HEK293 (cell line): ENCODE measurements at regions not wholly inside any gene's neighbourhood (a gene's known extent, or its start where the extent isn't known, plus 50 kb on each side); places are given as distances from the start of the nearest gene placed in this dataset.

Experiments used
- CTCF ChIA-PET: fragments of 350-600 bp; formaldehyde crosslinking; extraction: SDS; loops from one replicate; lab custom pipeline; 2021; ENCODE audit warnings: antibody characterized with exemption; lab: Yijun Ruan, JAX
- POLR2A ChIA-PET: fragments of 300-600 bp; formaldehyde crosslinking; extraction: SDS; loops from one replicate; lab custom pipeline; 2020; ENCODE audit warnings: antibody characterized with exemption, inconsistent platforms; lab: Yijun Ruan, JAX
- H3K27ac ChIP-seq: fragments of 200-500 bp; sonication (Bioruptor generic); 2 replicates; pipeline ENCODE4 v1.5.1; 2014; ENCODE audit warnings: low read depth, low read length, control low read depth, inconsistent platforms; ENCODE audit errors: extremely low read depth
- H3K36me3 ChIP-seq, 2 experiments: fragments of 200-500 bp in 1 of 2; sonication (Bioruptor generic) in 1 of 2; 1 replicate in 1 of 2; 2 replicates in 1 of 2; pipeline ENCODE4 v1.5.1; 2014 to 2017; ENCODE audit warnings: inconsistent platforms in 2 of 2, low read length in 2 of 2; ENCODE audit not compliant: control insufficient read depth in 2 of 2, insufficient read depth in 1 of 2
- H3K4me1 ChIP-seq: fragments of 200-500 bp; sonication (Bioruptor generic); 2 replicates; pipeline ENCODE4 v1.5.1; 2014; ENCODE audit warnings: mild to moderate bottlenecking, low read length, inconsistent platforms; ENCODE audit not compliant: control insufficient read depth, insufficient read depth
- H3K4me3 ChIP-seq: 2 replicates; pipeline ENCODE4 v1.5.1; 2011; ENCODE audit warnings: low read depth, mild to moderate bottlenecking, control low read depth, low read length, moderate library complexity
- H3K9me3 ChIP-seq: fragments of 200-500 bp; sonication (Bioruptor generic); 2 replicates; pipeline ENCODE4 v1.5.1; 2014; ENCODE audit warnings: low read depth, low read length, inconsistent platforms; ENCODE audit not compliant: control insufficient read depth, insufficient read depth
- HOXC10 ChIP-seq: sonication (generic); formaldehyde crosslinking; IDR thresholded peaks from 2 replicates; pipeline ENCODE4 v1.8.1; 2023; ENCODE audit warnings: mild to moderate bottlenecking, missing genetic modification reagents
- IKZF3 ChIP-seq: fragments of 450-650 bp; IDR thresholded peaks from 2 replicates; pipeline ENCODE4 v1.5.0; 2018; ENCODE audit warnings: missing biosample characterization, mild to moderate bottlenecking, missing genetic modification characterization, moderate library complexity
- KLF16 ChIP-seq: fragments of 450-650 bp; formaldehyde crosslinking; IDR thresholded peaks from 2 replicates; pipeline ENCODE4 v1.5.1; 2017; ENCODE audit warnings: missing biosample characterization, missing genetic modification characterization
- KLF9 ChIP-seq: fragments of 450-650 bp; formaldehyde crosslinking; IDR thresholded peaks from 2 replicates; pipeline ENCODE4 v1.5.1; 2016; ENCODE audit warnings: missing biosample characterization, missing genetic modification characterization, low read depth
- ZFP69B ChIP-seq: fragments of 450-650 bp; formaldehyde crosslinking; IDR thresholded peaks from 2 replicates; pipeline ENCODE4 v1.5.1; 2016; ENCODE audit warnings: missing biosample characterization, missing genetic modification characterization
- ZNF2 ChIP-seq: fragments of 450-650 bp; formaldehyde crosslinking; IDR thresholded peaks from 2 replicates; pipeline ENCODE4 v1.5.1; 2016; ENCODE audit warnings: missing biosample characterization, missing genetic modification characterization
- ZNF221 ChIP-seq: fragments of 450-650 bp; formaldehyde crosslinking; IDR thresholded peaks from 2 replicates; pipeline ENCODE4 v1.5.1; 2017; ENCODE audit warnings: missing biosample characterization, missing genetic modification characterization, borderline replicate concordance
- ZNF274 ChIP-seq, 2 experiments: fragments of 200-500 bp in 1 of 2; fragments of 450-650 bp in 1 of 2; sonication (Bioruptor generic) in 1 of 2; formaldehyde crosslinking in 1 of 2; IDR thresholded peaks; 2 replicates each; pipeline versions ENCODE4 v1.5.1 to v1.6.1; 2014 to 2016; ENCODE audit warnings: borderline replicate concordance in 1 of 2, inconsistent platforms in 1 of 2, low read length in 1 of 2, missing biosample characterization in 1 of 2, missing genetic modification characterization in 1 of 2
- ZNF292 ChIP-seq: fragments of 450-650 bp; formaldehyde crosslinking; IDR thresholded peaks from 2 replicates; pipeline ENCODE4 v1.5.1; 2016; ENCODE audit warnings: low read depth, missing biosample characterization, missing genetic modification characterization, borderline replicate concordance
- ZNF558 ChIP-seq: fragments of 450-650 bp; formaldehyde crosslinking; IDR thresholded peaks from 2 replicates; pipeline ENCODE4 v1.5.1; 2016; ENCODE audit warnings: missing biosample characterization, missing genetic modification characterization
- ZNF621 ChIP-seq: fragments of 450-650 bp; formaldehyde crosslinking; IDR thresholded peaks from 2 replicates; pipeline ENCODE4 v1.5.1; 2017; ENCODE audit warnings: missing biosample characterization, missing genetic modification characterization
- ZNF677 ChIP-seq: fragments of 450-650 bp; IDR thresholded peaks from 2 replicates; pipeline ENCODE4 v1.5.0; 2018; ENCODE audit warnings: missing biosample characterization, mild to moderate bottlenecking, missing genetic modification characterization, moderate library complexity
- ZNF843 ChIP-seq: fragments of 450-650 bp; formaldehyde crosslinking; IDR thresholded peaks from 2 replicates; pipeline ENCODE4 v1.5.1; 2016; ENCODE audit warnings: missing biosample characterization, missing genetic modification characterization
- TF ChIP-seq, protein P1 (sequence below): fragments of 450-650 bp; formaldehyde crosslinking; IDR thresholded peaks from 2 replicates; pipeline ENCODE4 v1.5.1; 2016; ENCODE audit warnings: missing biosample characterization, missing genetic modification characterization, borderline replicate concordance
- TF ChIP-seq, protein P2 (sequence below): fragments of 450-650 bp; formaldehyde crosslinking; IDR thresholded peaks from 2 replicates; pipeline ENCODE4; 2016; ENCODE audit warnings: missing biosample characterization, missing genetic modification characterization
- TF ChIP-seq, protein P3 (sequence below): fragments of 450-650 bp; formaldehyde crosslinking; IDR thresholded peaks from 2 replicates; pipeline ENCODE4 v1.5.1; 2016; ENCODE audit warnings: missing biosample characterization, missing genetic modification characterization
- TF ChIP-seq, protein P4 (sequence below): fragments of 450-650 bp; formaldehyde crosslinking; IDR thresholded peaks from 2 replicates; pipeline ENCODE4 v1.5.1; 2016; ENCODE audit warnings: missing biosample characterization, missing genetic modification characterization, borderline replicate concordance

DNA sequence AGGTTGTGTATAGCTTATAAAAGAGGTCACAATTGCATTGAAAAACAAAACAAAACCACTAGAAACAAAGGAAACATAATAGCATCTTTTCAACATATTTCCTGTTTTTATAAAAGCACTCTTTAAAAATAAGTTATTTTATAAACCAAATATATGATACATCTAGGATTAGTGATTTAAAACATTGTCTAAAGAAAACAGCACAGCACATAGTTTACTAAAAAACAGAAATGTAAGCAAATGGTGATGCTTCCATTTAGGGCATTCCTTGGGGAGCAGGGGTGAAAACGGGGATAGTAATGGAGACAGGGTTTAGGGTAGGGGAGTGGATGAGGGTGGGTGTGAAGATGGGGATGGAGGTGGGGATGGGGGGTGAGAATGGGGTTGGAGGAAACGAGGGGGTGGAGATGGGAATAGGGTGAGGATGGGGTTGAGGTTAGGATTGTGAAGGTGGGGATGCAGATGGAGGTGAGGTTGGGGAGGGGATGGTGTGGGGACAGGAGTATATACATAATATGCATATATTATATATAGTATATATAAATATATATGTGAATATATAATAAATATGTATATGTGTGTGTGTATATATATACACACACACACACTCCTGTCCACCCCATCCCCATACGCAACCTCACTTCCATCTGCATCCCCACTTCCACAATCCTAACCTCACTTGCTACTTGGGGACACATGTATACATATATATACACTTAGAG is 1519.5 kb downstream of the CDH11 start:
- no peak overlapping the region for H3K27ac ChIP-seq
- ChIA-PET POLR2A (no interaction called here), CTCF (no interaction called here)

DNA sequence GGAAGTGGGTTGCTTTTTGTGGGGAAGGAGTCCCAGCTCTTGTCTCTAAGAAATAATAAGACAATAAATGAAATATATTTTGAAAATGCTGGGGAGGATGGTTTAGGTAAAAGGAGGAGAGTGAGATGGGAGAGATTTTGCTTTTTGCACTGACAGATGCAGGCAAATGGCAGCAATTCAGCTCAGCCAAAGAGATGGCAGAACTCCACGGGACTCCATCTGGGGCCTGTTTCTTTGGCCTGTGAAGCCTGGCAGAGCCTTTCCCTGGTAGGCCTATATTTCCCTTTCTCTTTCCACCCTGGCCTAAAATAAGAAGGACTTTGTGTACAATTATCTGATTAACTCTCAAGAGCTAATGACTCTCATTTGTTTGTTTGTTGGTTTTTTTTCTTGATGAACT is 1525.1 kb downstream of the CDH11 start:
- POLR2A ChIA-PET: no interaction called here
- no peaks in the 10 kb centered on the region for H3K36me3 ChIP-seq
- CTCF ChIA-PET: no interaction called here
- TF ChIP-seq, protein P1, sequence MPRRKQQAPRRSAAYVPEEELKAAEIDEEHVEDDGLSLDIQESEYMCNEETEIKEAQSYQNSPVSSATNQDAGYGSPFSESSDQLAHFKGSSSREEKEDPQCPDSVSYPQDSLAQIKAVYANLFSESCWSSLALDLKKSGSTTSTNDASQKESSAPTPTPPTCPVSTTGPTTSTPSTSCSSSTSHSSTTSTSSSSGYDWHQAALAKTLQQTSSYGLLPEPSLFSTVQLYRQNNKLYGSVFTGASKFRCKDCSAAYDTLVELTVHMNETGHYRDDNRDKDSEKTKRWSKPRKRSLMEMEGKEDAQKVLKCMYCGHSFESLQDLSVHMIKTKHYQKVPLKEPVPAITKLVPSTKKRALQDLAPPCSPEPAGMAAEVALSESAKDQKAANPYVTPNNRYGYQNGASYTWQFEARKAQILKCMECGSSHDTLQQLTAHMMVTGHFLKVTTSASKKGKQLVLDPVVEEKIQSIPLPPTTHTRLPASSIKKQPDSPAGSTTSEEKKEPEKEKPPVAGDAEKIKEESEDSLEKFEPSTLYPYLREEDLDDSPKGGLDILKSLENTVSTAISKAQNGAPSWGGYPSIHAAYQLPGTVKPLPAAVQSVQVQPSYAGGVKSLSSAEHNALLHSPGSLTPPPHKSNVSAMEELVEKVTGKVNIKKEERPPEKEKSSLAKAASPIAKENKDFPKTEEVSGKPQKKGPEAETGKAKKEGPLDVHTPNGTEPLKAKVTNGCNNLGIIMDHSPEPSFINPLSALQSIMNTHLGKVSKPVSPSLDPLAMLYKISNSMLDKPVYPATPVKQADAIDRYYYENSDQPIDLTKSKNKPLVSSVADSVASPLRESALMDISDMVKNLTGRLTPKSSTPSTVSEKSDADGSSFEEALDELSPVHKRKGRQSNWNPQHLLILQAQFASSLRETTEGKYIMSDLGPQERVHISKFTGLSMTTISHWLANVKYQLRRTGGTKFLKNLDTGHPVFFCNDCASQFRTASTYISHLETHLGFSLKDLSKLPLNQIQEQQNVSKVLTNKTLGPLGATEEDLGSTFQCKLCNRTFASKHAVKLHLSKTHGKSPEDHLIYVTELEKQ: no peak
- TF ChIP-seq, protein P2, sequence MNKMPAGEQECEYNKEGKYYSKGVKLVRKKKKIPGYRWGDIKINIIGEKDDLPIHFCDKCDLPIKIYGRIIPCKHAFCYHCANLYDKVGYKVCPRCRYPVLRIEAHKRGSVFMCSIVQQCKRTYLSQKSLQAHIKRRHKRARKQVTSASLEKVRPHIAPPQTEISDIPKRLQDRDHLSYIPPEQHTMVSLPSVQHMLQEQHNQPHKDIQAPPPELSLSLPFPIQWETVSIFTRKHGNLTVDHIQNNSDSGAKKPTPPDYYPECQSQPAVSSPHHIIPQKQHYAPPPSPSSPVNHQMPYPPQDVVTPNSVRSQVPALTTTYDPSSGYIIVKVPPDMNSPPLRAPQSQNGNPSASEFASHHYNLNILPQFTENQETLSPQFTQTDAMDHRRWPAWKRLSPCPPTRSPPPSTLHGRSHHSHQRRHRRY (tag by site-specific recombination): no peak
- TF ChIP-seq ZFP69B (no peak), ZNF292 (tag by site-specific recombination) (no peak), ZNF677 (tag by site-specific recombination) (no peak), HOXC10 (CRISPR knock-in tag) (no peak), ZNF2 (tag by site-specific recombination) (no peak), KLF9 (tag by site-specific recombination) (no peak), ZNF221 (tag by site-specific recombination) (no peak), ZNF558 (tag by site-specific recombination) (no peak)

More for the DNA sequence above, 1519.5 kb downstream of the CDH11 start:
- TF ChIP-seq, protein P3, sequence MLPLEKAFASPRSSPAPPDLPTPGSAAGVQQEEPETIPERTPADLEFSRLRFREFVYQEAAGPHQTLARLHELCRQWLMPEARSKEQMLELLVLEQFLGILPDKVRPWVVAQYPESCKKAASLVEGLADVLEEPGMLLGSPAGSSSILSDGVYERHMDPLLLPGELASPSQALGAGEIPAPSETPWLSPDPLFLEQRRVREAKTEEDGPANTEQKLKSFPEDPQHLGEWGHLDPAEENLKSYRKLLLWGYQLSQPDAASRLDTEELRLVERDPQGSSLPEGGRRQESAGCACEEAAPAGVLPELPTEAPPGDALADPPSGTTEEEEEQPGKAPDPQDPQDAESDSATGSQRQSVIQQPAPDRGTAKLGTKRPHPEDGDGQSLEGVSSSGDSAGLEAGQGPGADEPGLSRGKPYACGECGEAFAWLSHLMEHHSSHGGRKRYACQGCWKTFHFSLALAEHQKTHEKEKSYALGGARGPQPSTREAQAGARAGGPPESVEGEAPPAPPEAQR (tag by site-specific recombination): no peak
- TF ChIP-seq IKZF3 (tag by site-specific recombination): no peak
- no peak for TF ChIP-seq ZNF621 (tag by site-specific recombination)
- TF ChIP-seq ZNF843 (tag by site-specific recombination): no peak
- TF ChIP-seq ZNF274 (IDR thresholded peaks at IDR 0.05; ENCODE audit: low read length): no peak
- no peak for TF ChIP-seq ZNF274 (tag by site-specific recombination; IDR thresholded peaks at IDR 0.05; ENCODE audit: borderline replicate concordance)
- TF ChIP-seq, protein P4, sequence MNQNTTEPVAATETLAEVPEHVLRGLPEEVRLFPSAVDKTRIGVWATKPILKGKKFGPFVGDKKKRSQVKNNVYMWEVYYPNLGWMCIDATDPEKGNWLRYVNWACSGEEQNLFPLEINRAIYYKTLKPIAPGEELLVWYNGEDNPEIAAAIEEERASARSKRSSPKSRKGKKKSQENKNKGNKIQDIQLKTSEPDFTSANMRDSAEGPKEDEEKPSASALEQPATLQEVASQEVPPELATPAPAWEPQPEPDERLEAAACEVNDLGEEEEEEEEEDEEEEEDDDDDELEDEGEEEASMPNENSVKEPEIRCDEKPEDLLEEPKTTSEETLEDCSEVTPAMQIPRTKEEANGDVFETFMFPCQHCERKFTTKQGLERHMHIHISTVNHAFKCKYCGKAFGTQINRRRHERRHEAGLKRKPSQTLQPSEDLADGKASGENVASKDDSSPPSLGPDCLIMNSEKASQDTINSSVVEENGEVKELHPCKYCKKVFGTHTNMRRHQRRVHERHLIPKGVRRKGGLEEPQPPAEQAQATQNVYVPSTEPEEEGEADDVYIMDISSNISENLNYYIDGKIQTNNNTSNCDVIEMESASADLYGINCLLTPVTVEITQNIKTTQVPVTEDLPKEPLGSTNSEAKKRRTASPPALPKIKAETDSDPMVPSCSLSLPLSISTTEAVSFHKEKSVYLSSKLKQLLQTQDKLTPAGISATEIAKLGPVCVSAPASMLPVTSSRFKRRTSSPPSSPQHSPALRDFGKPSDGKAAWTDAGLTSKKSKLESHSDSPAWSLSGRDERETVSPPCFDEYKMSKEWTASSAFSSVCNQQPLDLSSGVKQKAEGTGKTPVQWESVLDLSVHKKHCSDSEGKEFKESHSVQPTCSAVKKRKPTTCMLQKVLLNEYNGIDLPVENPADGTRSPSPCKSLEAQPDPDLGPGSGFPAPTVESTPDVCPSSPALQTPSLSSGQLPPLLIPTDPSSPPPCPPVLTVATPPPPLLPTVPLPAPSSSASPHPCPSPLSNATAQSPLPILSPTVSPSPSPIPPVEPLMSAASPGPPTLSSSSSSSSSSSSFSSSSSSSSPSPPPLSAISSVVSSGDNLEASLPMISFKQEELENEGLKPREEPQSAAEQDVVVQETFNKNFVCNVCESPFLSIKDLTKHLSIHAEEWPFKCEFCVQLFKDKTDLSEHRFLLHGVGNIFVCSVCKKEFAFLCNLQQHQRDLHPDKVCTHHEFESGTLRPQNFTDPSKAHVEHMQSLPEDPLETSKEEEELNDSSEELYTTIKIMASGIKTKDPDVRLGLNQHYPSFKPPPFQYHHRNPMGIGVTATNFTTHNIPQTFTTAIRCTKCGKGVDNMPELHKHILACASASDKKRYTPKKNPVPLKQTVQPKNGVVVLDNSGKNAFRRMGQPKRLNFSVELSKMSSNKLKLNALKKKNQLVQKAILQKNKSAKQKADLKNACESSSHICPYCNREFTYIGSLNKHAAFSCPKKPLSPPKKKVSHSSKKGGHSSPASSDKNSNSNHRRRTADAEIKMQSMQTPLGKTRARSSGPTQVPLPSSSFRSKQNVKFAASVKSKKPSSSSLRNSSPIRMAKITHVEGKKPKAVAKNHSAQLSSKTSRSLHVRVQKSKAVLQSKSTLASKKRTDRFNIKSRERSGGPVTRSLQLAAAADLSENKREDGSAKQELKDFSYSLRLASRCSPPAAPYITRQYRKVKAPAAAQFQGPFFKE (tag by site-specific recombination): no peak
- TF ChIP-seq KLF16: no peak
- Histone ChIP-seq H3K4me1 (no peaks in the 10 kb centered on the region), H3K4me3 (no peak overlapping the region), H3K9me3 (no peaks in the 10 kb centered on the region), H3K36me3 (no peaks in the 10 kb centered on the region)

More for the DNA sequence above, 1525.1 kb downstream of the CDH11 start:
- no peaks in the 10 kb centered on the region for H3K4me1 ChIP-seq
- no peaks in the 10 kb centered on the region for H3K9me3 ChIP-seq
- H3K27ac ChIP-seq: no peak overlapping the region
- H3K4me3 ChIP-seq: no peak overlapping the region
